ENCODE measurements at regions not wholly inside any gene's neighbourhood (a gene's known extent, or its start where the extent isn't known, plus 50 kb on each side); places are given as distances from the start of the nearest gene placed in this dataset.

- H3K9me3 ChIP-seq (ENCODE audit: insufficient read depth in 2 of 2, low read depth in 1 of 2, low read length in 1 of 2), result no peaks in the 10 kb centered on the region
- H4K5ac ChIP-seq (ENCODE audit: insufficient read length, low read depth, low read length), result no peak overlapping the region
- 67% methylated on average over 3 of the region's 3 CpGs; no CpG with 5 or more reads in 1 of the 2 experiments for WGBS, 2 experiments (ENCODE audit: extremely low coverage in 1 of 2, insufficient coverage in 1 of 2, insufficient read length in 1 of 2, insufficient replicate concordance in 2 of 2, low coverage in 1 of 2, low lambda C conversion rate in 2 of 2, missing lambda C conversion rate in 1 of 2)
- no peaks in the 10 kb centered on the region for H3K4me1 ChIP-seq (replicated peaks in 1 of 4; ENCODE audit: control insufficient read depth in 3 of 4, insufficient read depth in 4 of 4, low read length in 3 of 4)
- H4K8ac ChIP-seq (ENCODE audit: extremely low read depth, insufficient read depth, low read length), result no peak overlapping the region
- H3K27me3 ChIP-seq (replicated peaks in 1 of 4; ENCODE audit: control insufficient read depth in 3 of 4, extremely low read depth in 1 of 4, insufficient read depth in 3 of 4, low read length in 3 of 4), result no peaks in the 10 kb centered on the region
- no peak overlapping the region for H3K4me2 ChIP-seq (ENCODE audit: insufficient read depth in 1 of 2, low read depth in 2 of 2, low read length in 2 of 2)
- no peaks in the 10 kb centered on the region for H3K23me2 ChIP-seq (ENCODE audit: low read depth, low read length)
- no peak overlapping the region for H2AFZ ChIP-seq (ENCODE audit: low read length)
- H2BK12ac ChIP-seq (ENCODE audit: low read depth, low read length), result no peak overlapping the region
- H3K27ac ChIP-seq (ENCODE audit: low read depth, low read length), result no peak overlapping the region
- TF ChIP-seq FOSL1 (IDR thresholded peaks at IDR 0.05; ENCODE audit: insufficient read depth, low read depth, low read length), result no peak
- no peak for TF ChIP-seq CEBPB (IDR thresholded peaks at IDR 0.05; ENCODE audit: low read depth, low read length)
- no peak for TF ChIP-seq ATF3 (IDR thresholded peaks at IDR 0.05; ENCODE audit: insufficient read depth, low read depth, low read length)
- H3K79me1 ChIP-seq (ENCODE audit: low read depth, low read length), result no peaks in the 10 kb centered on the region
- H2BK120ac ChIP-seq (replicated peaks; ENCODE audit: low read depth, low read length), result no peak overlapping the region
- ChIA-PET POLR2A (ENCODE audit: partially characterized antibody) (no interaction called here), CTCF (ENCODE audit: partially characterized antibody) (no interaction called here)
- no peak overlapping the region for H3K14ac ChIP-seq (ENCODE audit: insufficient read length)
- H2AK5ac ChIP-seq (ENCODE audit: low read depth, low read length), result no peak overlapping the region
- H2BK5ac ChIP-seq (ENCODE audit: low read depth, low read length), result no peak overlapping the region
- H3K4me3 ChIP-seq (ENCODE audit: extremely low read depth in 1 of 4, insufficient read depth in 2 of 4, low read depth in 3 of 4, low read length in 4 of 4), result no peak overlapping the region
- no peak overlapping the region for H3K23ac ChIP-seq (ENCODE audit: insufficient read length)
- H3K18ac ChIP-seq (ENCODE audit: extremely low read depth, low read length), result no peak overlapping the region
- DNase-seq (ENCODE audit: low read depth in 1 of 2, low spot score in 2 of 2), result no peak
- no peaks in the 10 kb centered on the region for H3K79me2 ChIP-seq (ENCODE audit: control insufficient read depth in 1 of 2, insufficient read depth in 2 of 2, low read length in 2 of 2)
- H4K91ac ChIP-seq (replicated peaks; ENCODE audit: insufficient read length, low read length), result no peak overlapping the region
- no peak overlapping the region for H3K56ac ChIP-seq (replicated peaks; ENCODE audit: insufficient read length, low read depth, low read length)
- H3K36me3 ChIP-seq (ENCODE audit: control insufficient read depth in 2 of 4, insufficient read depth in 4 of 4, low read length in 3 of 4), result no peaks in the 10 kb centered on the region
- no peak overlapping the region for H2BK20ac ChIP-seq (ENCODE audit: low read length)
- FAIRE-seq, result no peak
- no peaks in the 10 kb centered on the region for H4K20me1 ChIP-seq (replicated peaks in 1 of 2; ENCODE audit: control insufficient read depth in 1 of 2, insufficient read depth in 2 of 2, low read length in 2 of 2)
- no peak overlapping the region for H2BK15ac ChIP-seq (ENCODE audit: low read length)
- no peak overlapping the region for H3K4ac ChIP-seq (replicated peaks; ENCODE audit: insufficient read length, low read depth, low read length)
- no peak overlapping the region for H3K9ac ChIP-seq (replicated peaks in 1 of 4; ENCODE audit: extremely low read depth in 1 of 4, low read depth in 3 of 4, low read length in 3 of 4)
These were observed 206.0 kb upstream of the USP24 start for GRCh38 chr1:55420929-55421716.
